DMS53 treated with DMSO at 0.1 percent for 48 hours (cell line): ENCODE measurements at regions not wholly inside any gene's neighbourhood (a gene's known extent, or its start where the extent isn't known, plus 50 kb on each side); places are given as distances from the start of the nearest gene placed in this dataset.

Experiments used
- DNase-seq: peaks from one replicate; lab custom pipeline; 2025; ENCODE audit not compliant: unreplicated experiment; lab: John Stamatoyannopoulos, UW

- no peak for DNase-seq
Measured at GRCh38 chr2:12510070-12510469, 206.7 kb upstream of the TRIB2 start.

DNA sequence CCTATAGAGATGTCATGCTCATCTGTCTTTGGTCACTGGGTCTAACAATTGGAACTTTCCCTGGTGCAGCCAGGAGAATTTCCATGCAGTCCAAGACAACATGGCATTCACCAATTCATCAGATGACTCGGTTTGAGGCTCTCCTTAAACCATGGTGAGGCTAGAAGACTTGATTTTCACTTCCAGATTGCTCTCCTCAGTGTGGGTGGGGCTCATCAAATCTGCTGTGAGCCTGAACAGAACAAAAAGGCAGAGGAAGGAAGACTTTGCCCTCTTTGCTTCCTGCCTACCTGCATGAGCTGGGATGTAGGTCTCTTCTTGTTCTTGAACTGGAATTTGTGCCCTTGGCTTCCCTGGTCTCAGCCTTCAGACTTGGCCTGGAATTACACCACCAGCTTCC, 203.4 kb upstream of the TRIB2 start:
- DNase-seq: no peak

DNA sequence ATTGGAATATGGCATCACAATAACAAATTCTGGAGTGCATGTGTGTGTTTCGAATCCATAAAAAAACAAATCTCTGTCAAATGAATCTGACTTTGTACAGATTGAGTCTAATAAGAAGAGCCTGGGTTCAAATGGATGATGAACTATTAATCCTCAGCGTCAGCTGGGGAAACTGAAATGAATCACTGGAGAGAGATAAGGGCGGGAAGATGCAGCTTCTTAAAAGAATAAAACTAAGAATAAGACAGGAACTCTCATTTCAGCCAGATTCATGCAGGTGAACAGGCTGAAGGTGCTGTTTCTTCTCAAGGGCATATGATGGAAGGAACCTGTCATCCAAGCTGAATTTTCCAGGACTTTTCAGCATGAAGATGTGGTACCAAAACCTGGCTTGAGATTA, 202.6 kb upstream of the TRIB2 start:
- no peak for DNase-seq

GRCh38 chr2:12514631-12515437, 201.9 kb upstream of the TRIB2 start:
- DNase-seq: no peak

DNA sequence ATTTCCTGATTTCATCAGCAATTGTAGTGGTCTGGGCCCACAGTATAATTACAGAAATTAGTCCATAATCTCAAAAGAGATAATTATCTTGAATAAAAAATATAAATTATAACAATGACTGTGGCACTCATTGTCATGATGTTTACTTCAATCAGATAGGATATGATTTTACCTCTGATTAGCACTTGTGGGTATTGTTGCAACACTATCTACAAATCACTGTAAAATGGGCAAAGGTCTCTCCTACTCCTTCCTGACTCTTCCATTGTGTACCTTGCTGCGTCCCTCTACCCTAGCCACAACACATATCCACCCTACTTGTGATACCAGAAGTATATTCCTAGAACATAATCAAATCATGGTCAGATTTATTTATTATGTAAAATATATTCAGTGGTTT, 200.9 kb upstream of the TRIB2 start:
- no peak for DNase-seq

DNA sequence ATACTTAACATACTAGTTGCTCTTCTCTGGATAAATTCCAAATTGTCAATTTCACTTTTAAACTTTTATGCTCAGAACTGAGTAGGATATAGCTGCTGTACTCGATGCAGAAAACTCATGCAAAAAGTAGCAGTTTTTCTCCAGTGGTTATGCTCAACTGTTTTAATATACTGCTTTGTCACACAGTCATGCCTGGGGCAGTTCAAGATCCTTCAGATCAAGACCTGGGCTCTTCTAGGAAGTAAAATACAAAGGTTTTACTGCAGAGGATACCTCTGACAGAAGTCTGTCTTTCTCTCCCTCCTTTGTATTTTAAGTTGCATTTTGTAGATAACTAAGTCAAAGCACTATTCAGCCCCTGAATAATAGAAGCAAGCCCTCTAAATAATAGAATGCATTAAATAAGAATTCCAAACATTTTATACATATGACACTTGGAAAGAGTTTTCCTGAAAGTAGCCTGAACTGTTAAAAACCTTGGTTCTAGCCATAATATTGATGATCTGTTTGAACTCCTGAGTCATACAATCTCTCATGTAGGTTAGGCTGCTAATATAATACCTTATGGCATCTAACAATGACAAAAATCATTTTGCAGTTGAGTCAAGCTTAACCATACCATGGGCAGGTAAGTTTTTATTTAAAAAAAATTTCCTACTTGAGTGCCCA, 183.3 kb upstream of the TRIB2 start:
- DNase-seq: no peak

DNA sequence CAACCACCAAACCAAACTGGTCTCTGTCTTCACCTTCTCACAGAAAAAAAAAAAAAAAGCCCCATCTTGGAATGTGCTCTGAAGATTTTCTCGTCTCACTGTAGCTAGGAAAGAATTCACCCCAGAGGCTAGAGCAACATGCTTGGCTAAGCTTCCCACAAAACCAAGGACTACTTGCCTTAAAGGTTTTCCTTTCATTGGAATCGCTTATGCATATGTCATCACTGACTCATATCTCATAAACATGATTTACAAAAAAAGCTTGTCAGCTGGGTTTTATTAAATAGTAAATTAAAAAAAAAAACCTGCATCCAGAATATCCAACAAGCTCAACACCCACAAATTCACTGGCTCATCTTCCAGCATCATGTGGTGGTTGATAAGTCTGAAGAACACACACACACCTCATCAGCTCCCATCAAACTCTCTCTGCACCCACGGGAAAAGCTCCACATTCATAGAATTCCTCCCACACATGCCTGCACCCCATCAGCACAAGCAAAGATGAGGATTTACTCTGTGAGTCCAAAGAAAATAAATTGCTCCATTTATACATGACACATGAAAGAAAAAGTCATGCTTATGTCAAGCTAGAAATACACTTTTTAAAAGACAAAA, 182.0 kb upstream of the TRIB2 start:
- no peak for DNase-seq

DNA sequence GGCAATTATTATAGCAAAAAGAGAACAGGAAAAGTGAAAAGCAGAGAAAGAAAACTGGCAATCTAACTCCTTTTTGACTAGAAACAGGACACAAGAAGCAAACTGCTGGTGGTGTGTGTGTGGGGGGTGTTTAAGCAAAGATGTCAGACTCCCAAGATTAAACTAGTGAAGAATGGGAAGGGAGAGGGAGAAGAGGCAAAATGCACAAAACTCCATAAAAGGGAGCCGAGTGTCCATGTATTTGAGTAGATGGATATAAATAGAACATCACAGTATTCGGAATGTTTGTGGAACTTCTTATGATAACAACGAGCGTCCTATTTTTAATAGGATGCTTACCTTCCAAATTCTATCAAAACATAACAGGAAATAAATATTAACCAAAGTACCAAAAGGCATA, 179.8 kb upstream of the TRIB2 start:
- DNase-seq: no peak

GRCh38 chr2:12538138-12538694, 178.5 kb upstream of the TRIB2 start:
- DNase-seq: no peak

GRCh38 chr2:12539336-12539735, 177.4 kb upstream of the TRIB2 start:
- no peak for DNase-seq

- no peak for DNase-seq
Measured at GRCh38 chr2:12539776-12540562, 176.8 kb upstream of the TRIB2 start.

GRCh38 chr2:12543076-12543977, 173.4 kb upstream of the TRIB2 start:
- DNase-seq: no peak

DNA sequence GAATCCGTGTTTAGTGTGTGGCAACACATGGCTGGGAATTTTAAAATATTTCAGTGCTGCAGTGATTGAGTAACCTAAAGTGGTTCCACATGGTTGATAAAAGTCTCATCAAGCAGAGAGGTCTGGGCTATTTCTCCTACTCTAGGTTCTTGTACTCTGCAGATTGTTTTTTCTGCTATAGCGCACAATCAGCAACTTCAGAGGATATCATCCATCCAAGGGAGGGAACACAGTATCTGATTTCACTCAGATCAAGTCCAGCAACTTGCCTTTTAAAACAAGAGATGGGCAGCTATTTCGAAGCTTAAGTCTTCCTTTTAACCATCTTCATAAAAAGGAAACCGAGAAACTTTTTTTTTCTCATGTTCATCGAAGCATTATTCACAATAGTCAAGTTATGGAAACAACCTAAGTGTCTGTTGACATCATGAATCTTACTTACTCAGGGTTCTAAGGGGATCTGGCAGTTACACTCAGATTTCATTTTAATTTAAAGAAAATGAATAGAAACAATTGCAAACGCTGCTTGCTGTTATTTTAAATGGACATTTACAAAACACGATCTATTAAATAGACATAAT, 172.7 kb upstream of the TRIB2 start:
- DNase-seq: no peak

DNA sequence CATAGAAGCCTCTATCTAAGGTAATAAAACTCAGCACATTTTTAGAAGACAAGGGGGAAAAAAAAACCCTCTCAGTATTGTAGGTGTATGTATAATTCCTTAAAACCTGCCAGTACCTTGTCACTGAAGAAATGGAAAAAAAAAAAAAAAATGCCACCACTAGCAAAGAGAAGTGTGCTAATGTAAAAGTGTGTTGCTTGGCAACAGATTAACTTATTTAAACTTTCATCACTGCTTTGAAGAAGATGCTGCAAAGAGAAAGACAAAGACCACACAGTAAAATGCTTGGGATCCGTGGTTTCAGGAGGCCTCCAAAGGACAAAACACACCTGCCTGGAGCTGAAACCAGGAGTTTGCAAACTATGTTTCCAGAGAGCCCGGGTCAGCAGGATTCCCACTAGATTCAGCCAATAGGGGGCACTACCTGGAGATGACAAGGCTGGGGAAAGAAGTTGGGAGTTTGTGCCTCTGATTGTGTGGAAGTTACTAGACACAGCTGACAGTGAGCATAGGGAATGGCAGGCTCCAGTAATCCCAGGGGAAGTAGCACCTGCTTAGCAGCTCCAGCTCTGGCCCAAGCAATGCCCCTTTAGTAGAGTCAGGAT, 169.1 kb upstream of the TRIB2 start:
- DNase-seq: no peak

GRCh38 chr2:12548906-12549305, 167.8 kb upstream of the TRIB2 start:
- DNase-seq: no peak

DNA sequence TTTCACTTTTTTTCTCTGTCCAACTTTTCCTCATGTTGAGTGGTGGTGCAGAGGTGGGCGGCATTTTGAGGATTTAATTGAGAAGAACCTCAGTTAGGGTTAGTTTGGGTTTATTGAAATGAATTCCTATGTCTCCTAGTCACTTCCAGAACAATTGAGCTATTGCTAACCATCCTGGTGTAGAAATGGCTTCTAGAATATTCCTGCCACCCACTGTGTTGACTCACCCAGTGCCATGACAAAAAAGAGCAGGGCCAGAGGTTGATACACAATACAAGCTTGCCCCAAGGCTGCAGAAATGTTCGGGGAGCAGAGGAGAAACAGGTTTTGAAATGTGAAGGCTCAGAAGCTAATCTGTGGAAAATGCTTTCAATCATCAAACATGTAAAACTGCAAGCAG, 167.1 kb upstream of the TRIB2 start:
- no peak for DNase-seq

GRCh38 chr2:12552092-12552491, 164.6 kb upstream of the TRIB2 start:
- DNase-seq: no peak

GRCh38 chr2:12554224-12555011, 162.3 kb upstream of the TRIB2 start:
- DNase-seq: no peak
